ENCODE measurements at regions not wholly inside any gene's neighbourhood (a gene's known extent, or its start where the extent isn't known, plus 50 kb on each side); places are given as distances from the start of the nearest gene placed in this dataset.
"Not testable (repeated sequence)": the region's sequence is repeated elsewhere in the genome, so short reads cannot be mapped to it uniquely, and the experiment has no call there.

GRCh38 chr13:18665124-18665523, 516.5 kb downstream of the TUBA3C start:
- not testable (repeated sequence) for DNase-seq (ENCODE audit: low read depth in 2 of 2)

- DNase-seq (ENCODE audit: low read depth in 2 of 2) = not testable (repeated sequence)
These were observed 518.4 kb downstream of the TUBA3C start for GRCh38 chr13:18663222-18663621.

GRCh38 chr13:18643644-18644172, 537.9 kb downstream of the TUBA3C start:
- DNase-seq (ENCODE audit: low read depth in 2 of 2) = peak; percentile 5 to 15

- DNase-seq (ENCODE audit: low read depth in 2 of 2) = not testable (repeated sequence)
These were observed 552.7 kb downstream of the TUBA3C start for GRCh38 chr13:18628928-18629327.

GRCh38 chr13:18628428-18628827, 553.2 kb downstream of the TUBA3C start:
- DNase-seq (ENCODE audit: low read depth in 2 of 2) = no peak

GRCh38 chr13:18624061-18624460, 557.6 kb downstream of the TUBA3C start:
- DNase-seq (ENCODE audit: low read depth in 2 of 2) = not testable (repeated sequence)

- DNase-seq (ENCODE audit: low read depth in 2 of 2) = not testable (repeated sequence)
These were observed 563.2 kb downstream of the TUBA3C start for GRCh38 chr13:18618442-18618841.

GRCh38 chr13:18610476-18610875, 571.1 kb downstream of the TUBA3C start:
- not testable (repeated sequence) for DNase-seq (ENCODE audit: low read depth in 2 of 2)

GRCh38 chr13:18609371-18609770, 572.3 kb downstream of the TUBA3C start:
- DNase-seq (ENCODE audit: low read depth in 2 of 2) = not testable (repeated sequence)

- DNase-seq (ENCODE audit: low read depth in 2 of 2) = not testable (repeated sequence)
These were observed 572.8 kb downstream of the TUBA3C start for GRCh38 chr13:18608851-18609250.

- DNase-seq (ENCODE audit: low read depth in 2 of 2) = not testable (repeated sequence)
These were observed 581.3 kb downstream of the TUBA3C start for GRCh38 chr13:18600366-18600765.

- peak in 1 of 2 donors; percentile 1 for DNase-seq (ENCODE audit: low read depth in 2 of 2)
These were observed 581.8 kb downstream of the TUBA3C start for GRCh38 chr13:18599791-18600211.

GRCh38 chr13:18598543-18598942, 583.1 kb downstream of the TUBA3C start:
- not testable (repeated sequence) for DNase-seq (ENCODE audit: low read depth in 2 of 2)

- not testable (repeated sequence) for DNase-seq (ENCODE audit: low read depth in 2 of 2)
These were observed 583.7 kb downstream of the TUBA3C start for GRCh38 chr13:18597940-18598339.

- not testable (repeated sequence) for DNase-seq (ENCODE audit: low read depth in 2 of 2)
These were observed 604.5 kb downstream of the TUBA3C start for GRCh38 chr13:18577103-18577502.

- not testable (repeated sequence) for DNase-seq (ENCODE audit: low read depth in 2 of 2)
These were observed 613.7 kb downstream of the TUBA3C start for GRCh38 chr13:18567890-18568289.
